ENCODE measurements at regions not wholly inside any gene's neighbourhood (a gene's known extent, or its start where the extent isn't known, plus 50 kb on each side); places are given as distances from the start of the nearest gene placed in this dataset.

DNA sequence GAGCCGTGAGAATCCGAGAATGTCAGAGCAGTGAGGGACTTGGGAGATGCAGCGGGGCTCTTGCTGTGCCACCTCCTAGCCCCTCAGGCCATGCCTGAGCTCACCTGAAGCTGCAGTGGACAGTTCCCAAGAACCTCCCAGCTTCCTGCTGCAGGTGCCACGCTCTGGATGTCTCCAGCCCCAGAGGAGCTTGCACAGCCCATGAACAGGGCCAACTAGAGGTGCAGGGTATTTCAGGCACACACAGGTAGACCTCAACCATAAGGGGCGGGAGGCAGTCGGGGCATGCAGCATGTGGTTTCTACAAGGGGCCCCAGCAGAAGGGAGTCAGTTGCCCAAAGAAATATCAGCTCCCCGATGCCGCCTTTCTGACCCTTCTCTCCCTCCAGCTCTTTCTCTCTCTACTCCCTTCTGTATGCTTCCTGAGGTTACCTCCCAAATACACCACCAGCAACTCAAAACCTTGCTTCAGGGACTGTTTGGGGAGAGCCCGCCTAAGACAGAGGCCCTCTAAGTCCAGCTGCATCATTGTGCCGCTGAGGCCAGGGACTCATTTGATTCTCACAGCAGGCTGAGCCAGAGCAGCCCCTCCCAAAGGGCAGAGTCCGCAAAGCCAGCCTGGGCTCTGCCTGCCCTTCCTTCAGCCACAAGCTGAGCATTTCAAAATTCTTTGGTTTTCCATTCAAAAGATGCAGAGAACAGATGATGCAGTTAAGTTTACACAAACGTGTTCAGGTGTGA, 209.8 kb downstream of the MATN1 start:
- no peak for DNase-seq (ENCODE audit: low read depth)
- in situ Hi-C loops (cut with HindIII; ENCODE audit: low pct_unique_long_range_greater_than_20kb, low sequenced_read_pairs) = no loop called here

DNA sequence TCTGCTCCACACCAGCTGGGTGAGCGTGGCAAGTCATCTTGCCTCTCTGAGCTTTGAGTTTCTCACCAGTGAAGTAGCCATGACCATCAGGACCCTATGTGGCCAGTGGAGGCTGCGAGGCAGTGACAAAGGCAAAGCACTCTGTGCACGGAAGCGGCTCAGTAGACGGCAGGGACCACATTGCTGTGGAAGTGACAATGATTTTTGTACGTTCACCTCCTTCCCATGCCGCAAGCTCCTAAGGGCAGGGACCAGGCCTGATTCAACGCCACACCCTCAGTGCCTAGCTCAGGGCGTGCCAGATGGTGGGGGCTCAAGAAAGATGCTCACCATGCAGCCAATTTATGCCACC, 210.5 kb downstream of the MATN1 start:
- in situ Hi-C loops (cut with HindIII; ENCODE audit: low pct_unique_long_range_greater_than_20kb, low sequenced_read_pairs) = no loop called here
- no peak for DNase-seq (ENCODE audit: low read depth)

DNA sequence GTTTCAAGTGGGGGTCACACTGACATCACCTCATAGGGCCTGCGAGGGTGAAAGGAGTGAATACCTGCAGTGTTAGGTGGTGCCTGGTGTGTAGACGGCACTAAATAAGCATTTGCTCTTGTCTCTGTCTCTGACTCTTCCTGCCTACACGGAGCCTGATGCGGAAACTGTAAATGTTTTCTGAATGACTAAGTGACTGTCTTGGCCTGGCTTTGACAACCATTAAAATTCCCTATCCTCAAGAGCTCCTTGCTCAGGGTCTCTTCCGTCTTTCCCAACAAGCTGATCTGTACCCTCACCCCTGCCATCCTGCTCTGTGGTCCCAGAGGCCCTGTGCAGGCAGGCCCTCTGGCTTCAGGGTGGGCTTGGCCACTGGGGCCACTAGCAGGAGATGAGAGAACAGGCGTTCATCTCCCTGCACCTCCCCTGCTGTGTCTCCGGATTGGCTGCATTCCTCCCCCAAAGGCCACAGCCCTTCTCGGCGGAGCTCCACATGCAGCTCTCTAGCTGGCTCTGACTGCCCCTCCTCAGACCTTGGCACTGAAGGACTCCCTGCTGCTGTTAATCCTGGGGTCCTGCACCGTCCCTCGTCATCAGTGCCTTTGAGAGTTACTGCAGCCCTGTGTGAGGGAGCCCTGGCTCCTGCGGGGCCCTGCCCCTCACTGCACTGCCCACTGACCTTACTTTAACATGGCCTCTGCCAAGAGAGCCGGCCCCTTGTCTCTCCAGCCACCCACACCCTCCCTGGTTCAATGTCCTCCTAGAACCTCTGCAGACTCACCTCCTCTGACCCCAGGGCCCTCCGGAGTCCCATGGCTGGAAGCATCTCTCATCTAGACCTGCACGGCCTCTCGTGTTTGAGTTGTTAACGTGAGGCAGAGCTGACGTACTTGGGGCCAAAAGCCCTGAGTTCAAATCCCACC, 211.1 kb downstream of the MATN1 start:
- no peak for DNase-seq (ENCODE audit: low read depth)
- in situ Hi-C loops (cut with HindIII; ENCODE audit: low pct_unique_long_range_greater_than_20kb, low sequenced_read_pairs) = no loop called here

DNA sequence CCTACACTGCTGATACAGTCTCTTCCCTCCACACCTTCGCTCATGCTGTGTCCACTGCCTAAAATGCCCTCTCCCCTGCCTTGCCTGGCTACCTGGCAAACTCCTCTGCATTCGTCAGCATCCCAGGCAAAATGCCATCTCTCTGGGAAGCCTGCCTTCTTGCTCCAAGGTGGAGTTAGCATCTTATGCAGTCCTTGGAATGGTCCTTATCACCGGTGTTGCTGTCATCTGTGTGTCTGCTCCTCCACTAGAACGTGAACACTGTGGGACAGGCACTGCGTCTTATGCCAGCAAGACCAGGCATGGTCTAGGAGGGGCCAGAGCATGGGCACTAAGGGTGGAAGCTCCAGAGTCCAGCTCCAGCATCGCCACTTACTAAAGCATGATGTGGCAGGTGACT, 211.8 kb downstream of the MATN1 start:
- no peak for DNase-seq (ENCODE audit: low read depth)
- in situ Hi-C loops (cut with HindIII; ENCODE audit: low pct_unique_long_range_greater_than_20kb, low sequenced_read_pairs) = no loop called here

DNA sequence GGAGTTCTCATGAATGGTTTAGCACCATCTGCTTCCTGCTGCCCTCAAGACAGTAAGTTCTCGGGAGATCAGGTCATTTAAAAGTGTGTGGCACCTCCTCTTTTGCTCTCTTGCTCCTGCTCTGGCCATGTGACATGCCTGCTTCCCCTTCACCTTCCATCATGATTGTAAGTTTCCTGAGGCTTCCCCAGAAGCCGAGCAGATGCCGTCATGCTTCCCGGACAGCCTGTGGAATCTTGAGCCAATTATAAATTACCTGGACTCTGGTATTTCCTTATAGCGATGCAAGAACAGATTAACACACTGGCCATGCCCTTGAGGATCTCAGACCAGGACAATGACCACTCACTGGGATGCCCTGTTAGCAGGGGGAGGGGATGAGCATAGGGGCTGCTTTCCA, 212.3 kb downstream of the MATN1 start:
- no peak for DNase-seq (ENCODE audit: low read depth)
- in situ Hi-C loops (cut with HindIII; ENCODE audit: low pct_unique_long_range_greater_than_20kb, low sequenced_read_pairs) = no loop called here

DNA sequence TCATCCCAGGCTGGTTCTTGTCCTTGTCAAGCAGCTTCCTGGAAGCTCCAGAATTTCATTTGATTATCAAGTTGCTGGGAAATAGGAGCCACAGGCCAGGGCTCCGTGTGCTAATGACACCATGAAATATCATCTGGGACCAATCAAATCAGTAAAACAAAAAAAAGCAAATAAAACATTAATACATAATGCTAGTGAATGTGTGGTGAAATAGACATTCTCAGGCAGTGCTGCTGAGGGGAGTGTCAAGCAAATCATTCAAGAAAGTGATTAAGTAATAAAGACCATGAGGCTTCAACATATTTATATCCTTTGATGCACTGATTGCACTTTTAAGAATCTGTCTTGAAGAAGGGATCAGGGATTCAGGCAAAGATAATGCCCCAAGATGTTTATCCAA, 213.7 kb downstream of the MATN1 start:
- DNase-seq (ENCODE audit: low read depth) = no peak
- in situ Hi-C loops (cut with HindIII; ENCODE audit: low pct_unique_long_range_greater_than_20kb, low sequenced_read_pairs) = no loop called here

DNA sequence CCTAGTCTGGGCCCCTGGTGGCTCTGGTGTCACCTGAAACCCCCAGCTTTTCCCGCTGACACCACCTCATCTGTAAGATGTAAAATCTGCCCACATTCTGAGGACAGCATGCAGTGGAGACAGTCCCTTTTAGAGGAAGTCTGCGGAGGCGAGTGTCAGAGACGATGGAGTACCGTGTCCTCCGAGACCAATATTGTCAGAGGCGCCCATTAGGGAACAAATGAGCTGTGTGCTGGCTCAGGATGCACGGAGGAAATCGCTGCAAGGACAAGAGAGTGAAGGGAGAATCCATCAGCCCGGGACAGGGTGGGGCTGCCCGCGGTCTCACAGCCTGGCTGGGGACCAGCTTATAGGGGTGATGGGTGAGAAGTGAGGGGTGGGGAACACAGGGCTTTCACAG, 214.8 kb downstream of the MATN1 start:
- DNase-seq (ENCODE audit: low read depth) = no peak
- in situ Hi-C loops (cut with HindIII; ENCODE audit: low pct_unique_long_range_greater_than_20kb, low sequenced_read_pairs) = no loop called here

DNA sequence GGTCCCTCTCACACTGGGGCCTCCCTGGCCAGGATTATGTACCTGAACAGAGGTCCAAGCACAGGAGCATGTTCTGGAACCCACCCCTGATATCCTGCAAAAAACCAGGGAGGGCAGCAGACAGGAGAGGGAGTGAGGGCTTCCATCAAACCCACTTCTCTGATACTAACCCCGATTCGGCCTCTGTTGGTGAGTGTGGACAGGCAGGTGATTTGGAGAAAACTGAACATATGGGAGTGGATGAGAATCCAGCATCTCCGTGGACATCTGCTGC, 215.3 kb downstream of the MATN1 start:
- in situ Hi-C loops (cut with HindIII; ENCODE audit: low pct_unique_long_range_greater_than_20kb, low sequenced_read_pairs) = no loop called here
- DNase-seq (ENCODE audit: low read depth) = no peak

DNA sequence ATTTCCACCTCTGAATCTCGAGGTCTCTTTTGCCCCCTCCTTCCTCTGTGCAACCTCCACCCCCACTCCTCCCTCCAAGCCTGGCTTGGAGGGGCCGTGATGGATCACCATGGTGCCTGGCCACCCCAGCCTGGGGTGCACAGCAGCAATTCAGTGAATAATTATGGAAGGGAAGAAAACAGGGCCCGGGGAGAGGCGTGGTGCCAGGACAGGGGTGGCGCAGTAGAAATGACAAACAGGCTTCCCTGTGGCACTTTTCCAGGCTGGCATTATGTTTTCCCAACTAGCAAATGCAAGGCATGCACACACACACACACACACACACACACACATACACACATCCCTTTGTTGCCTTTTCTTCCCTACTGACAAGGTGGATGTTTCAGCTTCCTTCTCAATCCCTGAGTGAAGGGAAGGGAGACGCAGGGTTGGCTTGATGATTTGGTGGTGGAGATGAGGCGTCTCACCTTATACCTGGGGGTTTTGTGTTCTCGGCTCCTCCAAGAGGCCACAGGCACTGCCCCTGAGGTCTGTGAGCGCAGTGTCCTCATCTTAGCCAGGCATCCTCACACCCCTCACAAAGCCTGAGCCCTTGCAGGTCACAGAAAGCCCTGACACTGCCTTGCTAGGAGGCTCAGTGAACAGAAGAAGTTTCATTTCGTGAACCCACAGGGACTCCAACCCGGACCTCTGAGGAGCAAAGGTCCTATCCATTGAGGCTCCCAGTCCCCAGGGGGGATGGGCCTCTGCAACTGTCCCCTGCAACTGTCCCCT, 215.8 kb downstream of the MATN1 start:
- DNase-seq (ENCODE audit: low read depth) = no peak
- in situ Hi-C loops (cut with HindIII; ENCODE audit: low pct_unique_long_range_greater_than_20kb, low sequenced_read_pairs) = no loop called here

DNA sequence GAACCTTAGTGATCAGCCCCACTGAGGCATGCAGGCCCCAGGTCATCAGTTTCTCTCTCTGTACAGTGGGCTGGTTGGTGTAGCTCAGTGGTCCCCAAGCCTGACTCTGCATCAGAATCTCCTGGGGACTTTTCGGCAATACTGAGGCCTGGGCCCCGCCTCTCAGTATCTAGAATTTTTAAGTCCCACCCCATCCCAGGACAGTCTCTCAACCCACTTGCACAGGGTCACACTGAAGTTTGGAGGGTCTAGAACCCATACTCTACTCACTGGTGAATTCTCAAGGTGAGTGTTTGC, 216.4 kb downstream of the MATN1 start:
- no peak for DNase-seq (ENCODE audit: low read depth)
- in situ Hi-C loops (cut with HindIII; ENCODE audit: low pct_unique_long_range_greater_than_20kb, low sequenced_read_pairs) = no loop called here

DNA sequence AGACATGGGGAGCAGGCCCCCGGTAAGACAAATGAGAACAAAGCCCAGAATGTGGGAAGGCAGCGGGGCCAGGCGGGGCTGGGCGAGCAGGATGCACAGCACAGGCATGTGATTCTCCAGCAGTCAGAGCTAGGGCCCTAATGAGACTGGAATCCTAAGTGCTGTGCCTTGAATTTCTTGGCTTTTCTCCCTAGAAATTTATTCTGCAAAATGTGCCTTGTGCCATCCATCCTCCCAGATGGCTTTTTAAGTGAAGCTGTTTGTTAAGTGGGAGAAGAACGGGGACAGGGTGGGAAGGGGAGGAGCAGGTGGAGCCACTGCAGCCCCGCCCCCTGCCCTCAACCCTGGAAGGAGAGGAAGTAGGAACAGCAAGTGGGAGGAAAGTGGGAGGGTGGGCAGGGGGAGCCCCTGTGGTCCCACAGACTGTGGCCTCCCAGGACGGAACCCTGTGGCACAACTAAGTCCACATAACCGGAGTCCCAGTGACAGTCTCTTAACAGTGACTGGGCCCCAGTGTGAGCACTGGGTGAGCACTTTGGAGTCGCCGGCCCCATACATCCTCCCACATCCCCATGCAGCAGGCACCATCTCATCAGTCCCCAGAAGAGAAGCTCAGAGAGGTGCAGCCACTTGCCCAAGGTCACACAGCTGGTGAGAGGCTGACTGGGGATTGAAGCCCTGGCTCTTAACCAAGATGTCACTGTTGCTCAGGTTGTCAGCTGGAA, 216.9 kb downstream of the MATN1 start:
- in situ Hi-C loops (cut with HindIII; ENCODE audit: low pct_unique_long_range_greater_than_20kb, low sequenced_read_pairs) = no loop called here
- no peak for DNase-seq (ENCODE audit: low read depth)

DNA sequence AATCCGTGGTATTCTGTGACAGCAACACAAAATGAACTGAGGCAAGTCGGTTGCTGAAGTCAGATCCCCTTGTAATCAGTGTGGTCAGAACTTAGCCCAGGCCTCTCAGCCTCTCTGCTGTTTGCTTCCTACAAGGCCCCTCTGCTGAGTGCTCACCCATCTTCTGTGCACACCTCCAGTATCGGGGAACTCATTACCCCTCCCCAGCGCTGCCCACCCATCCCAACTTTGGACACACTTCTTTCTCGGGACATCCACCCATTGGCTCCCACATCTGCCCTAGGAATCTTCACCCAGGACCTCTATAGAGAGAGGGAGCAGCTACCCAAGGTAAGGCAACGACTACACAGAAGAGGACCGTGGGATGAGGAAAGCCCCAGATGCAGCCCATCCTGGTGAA, 217.5 kb downstream of the MATN1 start:
- DNase-seq (ENCODE audit: low read depth) = no peak
- in situ Hi-C loops (cut with HindIII; ENCODE audit: low pct_unique_long_range_greater_than_20kb, low sequenced_read_pairs) = no loop called here

DNA sequence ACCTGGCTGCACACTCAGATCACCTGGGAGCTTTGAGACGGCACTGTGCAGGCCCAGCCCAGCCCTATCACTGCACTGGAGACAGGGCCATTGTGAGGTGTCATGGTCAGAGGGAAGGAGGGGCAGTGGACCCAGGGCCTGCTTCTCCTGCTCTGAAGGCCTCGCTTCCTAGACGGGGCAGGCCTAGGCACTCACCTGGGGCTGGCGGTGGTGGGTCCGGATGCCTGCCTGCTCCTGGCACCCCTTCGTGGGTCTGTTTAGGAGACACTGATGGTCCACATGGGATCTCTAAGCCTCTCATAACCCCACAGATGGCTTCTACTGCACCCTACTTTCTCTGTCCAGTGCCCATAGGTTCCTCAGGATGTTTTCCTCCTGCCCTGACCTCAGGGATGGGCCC, 230.9 kb downstream of the MATN1 start:
- no peak for DNase-seq (ENCODE audit: low read depth)
- in situ Hi-C loops (cut with HindIII; ENCODE audit: low pct_unique_long_range_greater_than_20kb, low sequenced_read_pairs) = no loop called here

DNA sequence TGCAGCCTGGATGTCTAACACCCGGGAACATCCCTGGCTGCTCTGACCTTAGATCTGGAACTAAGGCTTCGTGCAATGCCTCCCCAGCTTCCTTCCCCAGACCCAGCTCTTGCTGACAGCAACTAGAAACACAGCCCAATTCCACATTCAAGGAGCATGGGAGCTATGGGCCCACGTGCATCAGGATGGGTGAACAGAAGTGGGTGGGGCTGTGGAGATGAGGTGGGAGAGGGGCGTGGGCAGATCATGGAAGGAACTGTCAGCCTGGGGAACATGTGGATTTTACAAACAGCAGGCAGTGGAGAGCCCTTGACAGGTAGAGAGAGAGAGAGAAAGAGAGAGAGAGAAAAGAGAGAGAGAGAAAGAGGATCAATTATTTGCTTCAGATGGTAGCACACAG, 231.6 kb downstream of the MATN1 start:
- in situ Hi-C loops (cut with HindIII; ENCODE audit: low pct_unique_long_range_greater_than_20kb, low sequenced_read_pairs) = no loop called here
- no peak for DNase-seq (ENCODE audit: low read depth)

DNA sequence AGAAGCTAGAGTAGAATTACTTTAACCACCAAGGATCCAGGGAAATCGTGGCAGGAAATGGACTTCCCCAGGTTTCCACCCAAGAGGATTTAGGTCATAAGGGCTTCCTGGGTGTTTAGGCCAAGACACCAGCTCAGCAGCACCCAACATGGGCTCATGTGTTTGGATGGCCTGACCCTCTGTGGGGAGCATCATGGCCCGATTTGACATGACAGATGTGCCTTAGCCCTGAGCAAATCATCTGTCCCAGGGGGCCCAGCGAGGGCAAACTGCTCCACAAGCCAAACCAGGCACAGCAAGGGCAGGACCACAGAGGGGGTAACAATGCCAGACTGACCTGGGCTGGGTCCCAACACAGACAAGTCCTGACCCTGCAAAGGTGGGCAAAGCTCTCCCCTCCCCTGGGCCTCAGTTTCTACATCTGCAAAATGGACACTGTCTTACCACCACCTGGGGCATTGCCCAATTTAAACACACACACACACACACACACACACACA, 232.8 kb downstream of the MATN1 start:
- DNase-seq (ENCODE audit: low read depth) = no peak
- in situ Hi-C loops (cut with HindIII; ENCODE audit: low pct_unique_long_range_greater_than_20kb, low sequenced_read_pairs) = no loop called here

DNA sequence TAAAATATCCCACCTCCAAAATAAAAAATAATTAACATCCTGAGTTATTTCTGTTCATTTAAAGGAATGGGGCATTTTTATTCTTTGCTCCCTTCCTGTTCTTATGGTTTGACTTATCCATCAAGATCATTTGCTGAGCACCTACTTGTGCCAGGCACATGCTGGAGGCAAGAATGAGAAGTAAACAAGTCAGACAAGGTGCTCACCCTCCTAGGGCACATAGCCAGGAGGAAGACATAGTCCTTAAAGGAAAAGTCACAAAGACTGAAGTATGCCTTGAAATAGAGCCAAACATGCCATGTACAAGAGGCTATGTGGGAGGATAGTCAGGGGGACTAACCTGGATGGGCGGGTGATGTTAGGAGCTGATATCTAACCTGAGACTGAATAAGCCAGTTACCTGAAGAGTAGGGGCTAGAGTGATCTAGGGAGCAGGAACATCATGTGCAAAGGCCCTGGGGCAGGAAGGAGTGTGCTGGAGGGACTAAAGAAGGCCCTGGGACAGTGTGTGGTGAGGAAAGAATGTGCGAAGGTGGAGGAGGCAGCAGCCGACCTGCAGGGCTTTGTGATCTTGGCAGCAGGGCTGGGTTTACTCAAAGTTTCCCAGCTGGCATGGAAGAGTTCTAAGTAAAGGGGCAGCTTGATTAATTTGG, 233.5 kb downstream of the MATN1 start:
- in situ Hi-C loops (cut with HindIII; ENCODE audit: low pct_unique_long_range_greater_than_20kb, low sequenced_read_pairs) = no loop called here
- DNase-seq (ENCODE audit: low read depth) = no peak

DNA sequence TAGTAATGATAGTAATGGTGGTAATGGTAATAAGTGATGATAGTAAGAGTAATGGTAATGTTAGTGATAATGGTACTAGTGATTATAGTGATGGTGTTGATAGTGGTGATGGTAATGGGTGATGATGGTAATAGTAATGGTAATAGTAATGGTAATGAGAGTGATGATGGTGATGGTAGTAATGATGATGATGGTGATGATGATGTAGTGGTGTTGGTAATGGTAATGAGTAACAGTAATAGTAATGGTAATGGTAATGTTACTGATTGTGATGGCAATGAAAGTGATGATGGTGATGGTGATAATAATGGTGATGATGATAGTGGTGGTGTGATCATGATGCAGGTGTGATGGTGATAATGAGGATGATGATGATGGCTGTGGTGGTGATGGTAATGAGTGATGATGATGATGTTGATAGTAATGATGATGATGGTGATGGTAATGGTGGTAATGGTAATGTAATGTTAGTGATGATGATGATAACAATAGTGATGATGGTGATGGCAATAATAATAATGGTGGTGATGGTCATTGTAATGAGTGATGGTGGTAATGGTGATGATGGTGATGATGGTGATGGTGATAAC, 235.0 kb downstream of the MATN1 start:
- in situ Hi-C loops (cut with HindIII; ENCODE audit: low pct_unique_long_range_greater_than_20kb, low sequenced_read_pairs) = no loop called here
- DNase-seq (ENCODE audit: low read depth) = no peak

DNA sequence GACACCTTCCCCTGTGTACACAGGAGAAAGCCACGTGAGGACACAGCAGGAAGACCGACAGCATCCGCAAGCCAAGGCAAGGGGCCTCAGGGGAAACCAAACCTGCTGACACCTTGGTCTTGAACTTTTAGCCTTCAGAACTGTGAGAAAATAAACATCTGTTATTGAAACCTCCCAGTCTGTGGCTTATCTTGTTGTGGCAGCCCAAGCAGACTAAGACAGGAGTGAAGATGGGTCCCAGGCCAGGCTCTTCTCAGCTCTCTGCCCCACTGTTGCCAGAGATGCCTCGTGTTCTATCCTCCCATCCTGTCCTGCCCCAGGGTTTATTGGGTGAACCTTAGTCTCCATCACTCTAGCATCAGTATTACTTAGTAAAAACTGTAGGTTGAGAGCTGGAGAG, 236.3 kb downstream of the MATN1 start:
- in situ Hi-C loops (cut with HindIII; ENCODE audit: low pct_unique_long_range_greater_than_20kb, low sequenced_read_pairs) = no loop called here
- no peak for DNase-seq (ENCODE audit: low read depth)
